ENCODE measurements at regions not wholly inside any gene's neighbourhood (a gene's known extent, or its start where the extent isn't known, plus 50 kb on each side); places are given as distances from the start of the nearest gene placed in this dataset.
A peak's percentile ranks its signal among the peaks of the same experiment; 100 is the strongest.
"Not testable (repeated sequence)": the region's sequence is repeated elsewhere in the genome, so short reads cannot be mapped to it uniquely, and the experiment has no call there.

DNA sequence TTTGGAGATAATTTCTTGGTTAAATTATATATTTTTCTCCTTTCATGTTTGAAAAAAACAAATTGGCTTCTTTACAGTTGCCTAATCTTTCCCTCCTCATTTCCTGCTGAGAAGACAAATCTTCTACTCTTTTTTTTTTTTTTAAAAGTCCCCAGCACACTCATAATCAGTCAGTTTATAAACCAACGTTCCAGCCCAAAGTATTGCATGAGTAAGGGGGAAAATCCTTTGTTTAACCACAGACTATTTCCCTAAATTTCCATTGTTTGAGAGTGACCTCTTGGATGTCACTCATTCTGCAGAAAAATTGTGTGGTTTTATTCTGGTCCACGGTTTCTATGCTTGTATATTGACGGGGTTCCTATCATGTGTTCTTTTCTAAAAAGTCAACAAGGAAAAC lies 55.1 kb upstream of the TLR4 start:
- Mint-ChIP-seq H3K36me3 (ENCODE audit: low read depth) (no peaks in the 10 kb centered on the region), H3K9me3 (no peaks in the 10 kb centered on the region), H3K27me3 (ENCODE audit: low read depth) (peaks cover 5% of the 10 kb centered on the region), H3K4me1 (ENCODE audit: low read depth) (peaks cover 7% of the 10 kb centered on the region), H3K27ac (no peak overlapping the region), H3K4me3 (ENCODE audit: low read depth) (no peak overlapping the region)
- intact Hi-C loops (cut with micrococcal nuclease) = no loop called here
- no peak for DNase-seq (ENCODE audit: low spot score)

DNA sequence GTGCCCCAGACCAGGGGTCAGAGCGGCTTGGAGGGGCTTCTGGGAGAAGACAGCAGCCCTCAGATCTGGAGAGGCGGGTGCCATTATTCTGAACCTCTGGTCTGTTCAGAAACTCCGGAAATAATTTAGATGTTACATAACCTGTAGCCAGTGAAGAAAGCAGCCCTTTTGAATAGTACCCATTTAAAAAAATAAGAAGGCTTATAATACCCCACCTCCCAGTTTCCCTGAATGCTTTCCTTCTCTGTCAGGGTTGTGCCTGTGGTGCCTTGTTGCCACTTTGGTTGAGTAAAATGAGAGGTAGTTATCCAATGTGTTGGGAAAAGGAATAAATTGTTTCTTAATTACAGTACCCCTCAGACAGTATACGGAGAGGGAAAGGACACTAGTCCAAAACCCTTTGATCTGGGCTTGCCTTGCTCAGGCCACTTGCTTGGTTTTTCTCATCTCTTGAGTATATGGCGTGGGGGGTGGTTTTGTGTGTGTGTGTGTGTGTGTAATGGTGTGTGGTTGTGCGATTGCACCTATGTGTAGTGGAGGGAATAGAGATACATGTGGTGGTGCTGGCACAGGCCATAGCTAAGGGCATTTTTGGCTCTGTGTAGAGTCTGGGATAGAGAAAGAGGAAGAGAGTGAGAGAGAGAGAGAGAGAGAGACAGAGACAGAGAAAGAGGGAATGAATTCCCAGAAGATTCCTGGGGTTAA lies 59.1 kb upstream of the TLR4 start:
- H3K9me3 Mint-ChIP-seq = no peaks in the 10 kb centered on the region
- no peaks in the 10 kb centered on the region for H3K36me3 Mint-ChIP-seq (ENCODE audit: low read depth)
- no peak overlapping the region for H3K4me3 Mint-ChIP-seq (ENCODE audit: low read depth)
- intact Hi-C loops (cut with micrococcal nuclease) = no loop called here
- peaks cover 8% of the 10 kb centered on the region for H3K4me1 Mint-ChIP-seq (ENCODE audit: low read depth)
- peaks cover 7% of the 10 kb centered on the region for H3K27me3 Mint-ChIP-seq (ENCODE audit: low read depth)
- H3K27ac Mint-ChIP-seq = no peak overlapping the region
- DNase-seq (ENCODE audit: low spot score) = no peak

DNA sequence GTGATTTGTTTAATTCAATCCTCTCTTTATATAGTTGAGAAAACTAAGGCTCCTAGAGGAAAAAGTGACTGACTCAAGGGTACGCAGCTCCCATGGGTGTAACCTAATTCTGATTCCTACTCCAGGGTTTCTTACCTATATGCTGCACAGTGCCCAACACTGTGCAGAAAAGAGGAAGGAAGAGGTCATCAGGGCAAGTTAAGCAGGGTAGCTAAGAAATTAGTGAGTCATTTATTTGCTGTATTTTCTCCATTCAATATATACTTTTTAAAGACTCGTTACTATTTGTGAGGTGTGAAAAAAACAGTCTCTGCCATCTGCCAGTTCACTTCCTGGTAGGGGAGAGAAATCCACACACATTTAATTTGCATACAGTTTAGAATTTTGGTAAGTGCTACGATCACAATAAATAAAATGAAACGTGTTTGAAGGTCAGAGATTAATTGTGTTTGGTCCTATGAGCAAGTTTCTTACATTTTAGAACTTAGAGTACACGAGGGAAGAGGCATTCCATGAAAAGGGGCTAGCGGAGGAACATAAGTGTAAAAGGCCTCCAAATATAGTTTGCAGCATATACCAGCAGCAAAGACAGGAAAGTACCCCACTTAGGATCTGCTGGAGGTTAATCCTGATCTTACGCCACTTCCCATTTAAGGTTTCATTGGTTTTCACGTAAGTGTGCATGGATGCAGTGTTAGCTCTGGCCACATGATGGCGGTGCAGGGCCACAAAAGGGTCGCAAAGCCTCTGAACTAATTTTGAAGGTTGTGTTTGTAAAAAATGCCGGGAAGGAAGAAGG lies 59.9 kb upstream of the TLR4 start:
- Mint-ChIP-seq H3K27ac (no peak overlapping the region), H3K9me3 (no peaks in the 10 kb centered on the region), H3K36me3 (ENCODE audit: low read depth) (no peaks in the 10 kb centered on the region), H3K4me3 (ENCODE audit: low read depth) (no peak overlapping the region), H3K4me1 (ENCODE audit: low read depth) (peaks cover 8% of the 10 kb centered on the region), H3K27me3 (ENCODE audit: low read depth) (peaks cover 7% of the 10 kb centered on the region)
- DNase-seq (ENCODE audit: low spot score) = peak; percentile 39
- intact Hi-C loops (cut with micrococcal nuclease) = no loop called here

DNA sequence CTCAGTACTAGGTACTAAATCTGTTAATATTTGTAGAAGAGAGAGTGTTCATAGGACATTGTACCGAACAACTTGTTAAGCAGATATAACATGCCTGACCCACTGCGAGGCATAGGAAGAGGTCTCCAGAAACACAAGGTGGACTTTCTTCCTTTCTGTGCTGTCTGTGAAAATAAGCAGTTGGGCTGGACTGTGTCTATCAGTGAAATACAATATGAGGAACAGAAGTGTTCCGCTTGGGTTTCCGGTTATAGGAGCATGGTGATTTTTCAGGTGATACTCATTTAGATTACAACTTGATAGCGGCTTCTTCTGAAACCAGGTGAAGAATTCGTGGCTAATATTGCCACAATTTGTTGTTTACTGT lies 60.9 kb upstream of the TLR4 start:
- no peak for DNase-seq (ENCODE audit: low spot score)
- Mint-ChIP-seq H3K4me3 (ENCODE audit: low read depth) (no peak overlapping the region), H3K27ac (no peak overlapping the region), H3K9me3 (no peaks in the 10 kb centered on the region), H3K36me3 (ENCODE audit: low read depth) (no peaks in the 10 kb centered on the region), H3K4me1 (ENCODE audit: low read depth) (peaks cover 8% of the 10 kb centered on the region), H3K27me3 (ENCODE audit: low read depth) (peaks cover 7% of the 10 kb centered on the region)
- intact Hi-C loops (cut with micrococcal nuclease) = no loop called here

DNA sequence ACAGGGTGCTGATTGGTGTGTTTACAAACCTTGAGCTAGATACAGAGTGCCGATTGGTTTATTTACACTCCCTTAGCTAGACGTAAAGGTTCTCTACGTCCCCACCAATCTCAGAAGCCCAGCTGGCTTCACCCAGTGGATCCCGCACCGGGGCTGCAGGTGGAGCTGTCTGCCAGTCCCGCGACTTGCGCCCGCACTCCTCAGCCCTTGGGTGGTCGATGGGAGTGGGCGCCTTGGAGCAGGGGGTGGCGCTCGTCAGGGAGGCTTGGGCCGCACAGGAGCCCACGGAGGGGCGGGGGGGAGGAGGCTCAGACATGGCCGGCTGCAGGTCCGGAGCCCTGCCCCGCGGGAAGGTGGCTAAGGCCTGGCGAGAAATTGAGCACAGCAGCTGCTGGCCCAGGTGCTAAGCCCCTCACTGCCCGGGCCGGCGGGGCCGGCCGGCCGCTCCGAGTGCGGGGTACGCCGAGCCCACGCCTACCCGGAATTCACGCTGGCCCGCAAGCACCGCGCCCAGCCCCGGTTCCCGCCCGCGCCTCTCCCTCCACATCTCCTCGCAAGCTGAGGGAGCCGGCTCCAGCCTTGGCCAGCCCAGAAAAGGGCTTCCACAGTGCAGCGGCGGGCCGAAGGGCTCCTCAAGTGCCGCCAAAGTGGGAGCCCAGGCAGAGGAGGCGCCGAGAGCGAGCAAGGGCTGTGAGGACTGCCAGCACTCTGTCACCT lies 61.5 kb upstream of the TLR4 start:
- H3K4me1 Mint-ChIP-seq (ENCODE audit: low read depth); H3K36me3 Mint-ChIP-seq (ENCODE audit: low read depth); intact Hi-C loops (cut with micrococcal nuclease); H3K4me3 Mint-ChIP-seq (ENCODE audit: low read depth); H3K27me3 Mint-ChIP-seq (ENCODE audit: low read depth); H3K27ac Mint-ChIP-seq; DNase-seq (ENCODE audit: low spot score); H3K9me3 Mint-ChIP-seq: not testable (repeated sequence)

DNA sequence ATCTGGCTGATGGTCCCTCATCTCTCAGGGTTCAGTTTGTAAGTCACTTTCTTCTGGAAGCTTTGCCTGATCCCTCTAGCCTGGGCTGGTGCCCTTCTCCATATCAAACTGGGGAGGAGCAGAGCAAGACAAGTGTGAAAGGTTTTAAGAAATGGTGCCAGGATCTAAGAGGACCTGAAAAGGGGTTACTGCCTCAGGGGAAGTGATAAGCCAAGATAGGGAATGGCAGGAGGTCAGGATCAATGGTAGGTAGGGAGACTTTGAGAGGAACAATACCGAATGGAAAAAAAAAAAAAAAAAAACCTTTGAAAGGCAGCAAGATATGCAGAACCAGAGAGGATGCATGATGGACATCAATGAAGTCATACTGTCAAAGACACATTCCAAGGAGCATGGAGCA lies 67.5 kb upstream of the TLR4 start:
- intact Hi-C loops (cut with micrococcal nuclease) = no loop called here
- Mint-ChIP-seq H3K4me1 (ENCODE audit: low read depth) (no peaks in the 10 kb centered on the region), H3K4me3 (ENCODE audit: low read depth) (no peak overlapping the region), H3K27me3 (ENCODE audit: low read depth) (no peaks in the 10 kb centered on the region), H3K9me3 (no peaks in the 10 kb centered on the region), H3K36me3 (ENCODE audit: low read depth) (no peaks in the 10 kb centered on the region), H3K27ac (no peak overlapping the region)
- DNase-seq (ENCODE audit: low spot score) = no peak

DNA sequence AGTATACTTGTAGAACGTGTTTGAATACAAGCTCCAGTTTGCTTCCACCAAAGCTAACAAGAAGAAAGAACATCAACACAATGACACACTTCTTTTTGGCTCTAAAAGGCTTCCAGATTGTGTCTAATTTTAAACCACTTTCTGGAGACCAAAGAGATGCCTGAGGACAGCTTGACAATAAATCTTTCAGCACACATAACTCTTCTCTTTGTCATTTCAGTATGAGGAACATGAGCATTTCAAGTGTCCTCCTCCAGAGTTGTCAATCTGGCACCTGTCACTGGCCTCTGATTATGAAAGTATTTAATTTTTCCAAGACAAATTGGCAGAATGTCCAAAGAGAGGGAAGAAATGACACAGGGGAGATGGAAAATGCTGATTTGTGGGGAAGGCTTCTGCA lies 79.0 kb upstream of the TLR4 start:
- H3K27ac Mint-ChIP-seq = no peak overlapping the region
- intact Hi-C loops (cut with micrococcal nuclease) = no loop called here
- H3K9me3 Mint-ChIP-seq = peaks cover 22% of the 10 kb centered on the region
- no peaks in the 10 kb centered on the region for H3K27me3 Mint-ChIP-seq (ENCODE audit: low read depth)
- no peaks in the 10 kb centered on the region for H3K4me1 Mint-ChIP-seq (ENCODE audit: low read depth)
- H3K4me3 Mint-ChIP-seq (ENCODE audit: low read depth) = no peak overlapping the region
- DNase-seq (ENCODE audit: low spot score) = no peak
- no peaks in the 10 kb centered on the region for H3K36me3 Mint-ChIP-seq (ENCODE audit: low read depth)

DNA sequence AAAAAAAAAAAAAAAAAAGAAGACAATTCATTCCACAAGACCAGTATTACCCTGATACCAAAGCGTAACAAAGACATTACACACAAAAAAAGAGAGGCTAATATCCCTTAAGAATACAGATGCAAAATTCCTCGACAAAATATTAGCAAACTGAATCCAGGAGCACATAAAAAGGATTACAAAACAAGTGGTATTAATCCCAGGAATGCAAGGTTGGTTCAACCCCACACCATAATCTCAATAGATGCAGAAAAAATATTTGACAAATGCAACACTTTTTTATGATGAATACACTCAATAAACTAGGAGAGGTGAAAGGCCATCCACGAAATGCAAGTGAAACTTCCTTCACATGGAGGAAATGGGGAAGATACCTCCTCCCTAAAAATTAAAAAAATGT lies 80.1 kb upstream of the TLR4 start:
- Mint-ChIP-seq H3K27me3 (ENCODE audit: low read depth) (no peaks in the 10 kb centered on the region), H3K9me3 (peaks cover 22% of the 10 kb centered on the region), H3K4me1 (ENCODE audit: low read depth) (no peaks in the 10 kb centered on the region), H3K36me3 (ENCODE audit: low read depth) (no peaks in the 10 kb centered on the region), H3K27ac (no peak overlapping the region), H3K4me3 (ENCODE audit: low read depth) (no peak overlapping the region)
- DNase-seq (ENCODE audit: low spot score) = no peak
- intact Hi-C loops (cut with micrococcal nuclease) = no loop called here

DNA sequence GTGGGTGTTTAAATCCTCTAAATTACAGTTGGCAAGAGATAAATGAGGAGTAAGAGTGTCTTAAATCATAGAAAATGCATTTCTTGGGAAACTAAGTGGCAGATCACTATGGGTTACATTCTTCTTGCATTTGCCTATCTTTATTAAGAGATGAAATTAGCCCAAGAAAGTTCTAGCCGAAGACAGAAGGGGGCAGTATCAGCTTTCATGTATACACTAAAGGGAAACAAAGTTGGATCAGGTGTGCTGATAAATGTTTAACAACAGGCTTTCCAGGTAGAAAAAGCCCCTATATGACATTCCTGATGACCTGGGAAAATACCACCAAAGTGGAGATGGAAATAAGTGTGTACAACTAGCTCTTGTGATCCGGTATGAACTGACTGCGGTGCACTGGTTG lies 81.9 kb upstream of the TLR4 start:
- Mint-ChIP-seq H3K4me1 (ENCODE audit: low read depth) (no peaks in the 10 kb centered on the region), H3K27me3 (ENCODE audit: low read depth) (no peaks in the 10 kb centered on the region), H3K36me3 (ENCODE audit: low read depth) (no peaks in the 10 kb centered on the region), H3K4me3 (ENCODE audit: low read depth) (no peak overlapping the region), H3K9me3 (peaks cover 22% of the 10 kb centered on the region), H3K27ac (no peak overlapping the region)
- DNase-seq (ENCODE audit: low spot score) = no peak
- intact Hi-C loops (cut with micrococcal nuclease) = no loop called here

DNA sequence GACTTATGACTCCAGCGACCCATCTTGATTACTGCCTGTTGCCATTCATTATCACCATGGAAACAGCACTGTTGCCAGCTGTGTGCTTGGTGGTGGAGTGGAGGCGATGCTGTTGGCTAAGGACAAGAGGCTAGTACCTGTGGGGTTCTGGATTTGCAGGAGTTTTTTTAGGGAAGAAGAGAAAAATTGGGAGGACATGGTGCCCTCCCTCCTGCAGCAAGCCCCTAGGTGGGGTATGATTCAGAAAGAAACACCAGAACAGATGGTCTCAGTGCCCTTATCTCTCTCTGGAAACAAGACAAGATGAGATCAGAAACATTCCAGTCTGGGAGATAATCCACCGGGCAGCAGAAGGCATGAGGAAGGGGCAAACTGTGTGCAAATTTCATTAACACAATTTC lies 87.8 kb upstream of the TLR4 start:
- no peak overlapping the region for H3K27ac Mint-ChIP-seq
- H3K36me3 Mint-ChIP-seq (ENCODE audit: low read depth) = no peaks in the 10 kb centered on the region
- no peak for DNase-seq (ENCODE audit: low spot score)
- H3K9me3 Mint-ChIP-seq = no peaks in the 10 kb centered on the region
- H3K4me3 Mint-ChIP-seq (ENCODE audit: low read depth) = no peak overlapping the region
- intact Hi-C loops (cut with micrococcal nuclease) = no loop called here
- H3K4me1 Mint-ChIP-seq (ENCODE audit: low read depth) = no peaks in the 10 kb centered on the region
- no peaks in the 10 kb centered on the region for H3K27me3 Mint-ChIP-seq (ENCODE audit: low read depth)

DNA sequence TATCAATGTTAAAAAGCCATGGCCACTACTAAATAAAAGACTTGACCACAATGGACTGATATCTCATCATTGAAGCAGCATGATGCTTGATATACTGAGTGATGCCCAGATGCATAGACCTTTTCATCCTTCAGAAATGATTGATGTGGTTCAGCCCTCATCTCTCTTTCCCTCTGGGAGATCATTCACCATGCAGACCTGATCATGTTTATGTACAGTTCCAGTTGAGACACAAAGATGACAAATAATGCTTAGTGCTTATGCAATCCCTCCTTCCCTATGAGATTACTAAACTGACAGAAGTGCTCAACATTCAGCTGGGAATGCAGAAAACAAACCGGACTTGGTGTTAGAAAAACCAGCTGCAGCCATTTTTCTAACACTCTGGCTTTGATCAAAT lies 91.9 kb upstream of the TLR4 start:
- Mint-ChIP-seq H3K36me3 (ENCODE audit: low read depth) (no peaks in the 10 kb centered on the region), H3K27ac (no peak overlapping the region), H3K4me1 (ENCODE audit: low read depth) (no peaks in the 10 kb centered on the region), H3K4me3 (ENCODE audit: low read depth) (no peak overlapping the region), H3K27me3 (ENCODE audit: low read depth) (no peaks in the 10 kb centered on the region), H3K9me3 (no peaks in the 10 kb centered on the region)
- intact Hi-C loops (cut with micrococcal nuclease) = no loop called here
- DNase-seq (ENCODE audit: low spot score) = no peak

DNA sequence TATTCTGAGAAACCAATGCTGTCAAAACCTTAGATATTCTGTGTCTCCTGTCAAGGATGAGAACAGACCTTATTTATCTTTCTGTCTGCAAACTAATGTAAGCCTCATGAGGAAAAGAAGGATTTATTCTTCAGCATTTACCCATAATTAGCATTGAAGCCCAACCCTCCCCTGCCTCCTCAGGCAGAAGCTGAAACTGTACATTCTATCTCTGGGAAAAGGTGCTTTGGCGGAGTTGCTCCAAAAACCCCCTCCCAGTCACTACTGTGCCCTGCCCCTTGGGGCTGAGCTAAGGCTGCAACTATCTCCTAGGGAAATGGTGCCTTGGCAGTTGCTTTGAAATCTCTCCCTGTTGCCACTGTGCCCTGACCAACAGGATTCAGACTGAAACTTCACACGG lies 106.2 kb upstream of the TLR4 start:
- Mint-ChIP-seq H3K4me1 (ENCODE audit: low read depth) (no peaks in the 10 kb centered on the region), H3K27me3 (ENCODE audit: low read depth) (no peaks in the 10 kb centered on the region), H3K27ac (no peak overlapping the region), H3K36me3 (ENCODE audit: low read depth) (no peaks in the 10 kb centered on the region), H3K4me3 (ENCODE audit: low read depth) (no peak overlapping the region), H3K9me3 (peaks cover 4% of the 10 kb centered on the region)
- DNase-seq (ENCODE audit: low spot score) = no peak
- intact Hi-C loops (cut with micrococcal nuclease) = no loop called here

DNA sequence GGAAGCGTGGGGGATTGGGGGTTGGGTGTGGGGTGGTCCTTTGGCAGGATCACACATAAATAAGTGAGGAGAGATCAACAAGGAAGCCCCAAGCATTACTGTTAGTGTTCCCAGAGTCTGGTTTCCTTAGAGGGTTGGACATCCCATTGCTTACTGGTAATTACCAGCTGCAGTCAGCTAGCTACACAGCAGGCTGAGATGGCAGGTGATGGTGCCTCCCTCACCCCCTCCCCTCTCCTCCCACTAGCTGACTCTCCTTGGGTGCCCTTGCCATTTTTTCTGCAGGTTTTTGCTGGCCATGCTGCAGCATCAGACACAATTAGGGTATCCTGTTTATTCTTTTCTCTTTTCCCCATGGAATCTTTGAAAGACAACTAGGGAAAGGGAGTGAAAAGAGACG lies 107.5 kb upstream of the TLR4 start:
- Mint-ChIP-seq H3K27ac (no peak overlapping the region), H3K36me3 (ENCODE audit: low read depth) (no peaks in the 10 kb centered on the region)

More for the DNA sequence above, 107.5 kb upstream of the TLR4 start:
- DNase-seq (ENCODE audit: low spot score) = no peak
- Mint-ChIP-seq H3K9me3 (peaks cover 4% of the 10 kb centered on the region), H3K27me3 (ENCODE audit: low read depth) (no peaks in the 10 kb centered on the region), H3K4me1 (ENCODE audit: low read depth) (no peaks in the 10 kb centered on the region), H3K4me3 (ENCODE audit: low read depth) (no peak overlapping the region)
- intact Hi-C loops (cut with micrococcal nuclease) = no loop called here
